K562 (cell line): ENCODE measurements at regions not wholly inside any gene's neighbourhood (a gene's known extent, or its start where the extent isn't known, plus 50 kb on each side); places are given as distances from the start of the nearest gene placed in this dataset.

Source experiments
- ATAC-seq: fragments of 200-7000 bp; cut with Tn5 transposase; 3 replicates; pipeline ENCODE4 v1.9.1; 2020; ENCODE audit warnings: moderate library complexity
- BruUV-seq: library from RNA; stranded (reverse); fragments of 400-500 nt; replicated peaks from 2 replicates; lab custom pipeline; 2021; lab: Mats Ljungman, UMichigan
- CTCF ChIA-PET: fragments of 300-600 bp; formaldehyde crosslinking; extraction: SDS; loops from one replicate; lab custom pipeline; 2021; ENCODE audit warnings: low intra/inter-chr PET ratio; lab: Yijun Ruan, JAX
- POLR2A ChIA-PET: fragments of 300-600, 350-650 bp; sonication (Branson Sonifier 250); formaldehyde crosslinking; extraction: SDS; loops from one replicate; lab custom pipeline; 2021; ENCODE audit warnings: antibody characterized with exemption, inconsistent platforms; lab: Yijun Ruan, JAX
- DNase-seq, 4 experiments: peaks; one replicate each; pipeline versions ENCODE4 v3.0.0 to v3.0.0-alpha.2; 2011 to 2018; ENCODE audit warnings: low spot score in 3 of 4, mixed read lengths in 3 of 4; ENCODE audit errors: extremely low read depth in 1 of 4
- FAIRE-seq: peaks from 2 replicates; lab custom pipeline; 2011; peaks lifted over from hg19 to GRCh38; lab: Jason Lieb, UNC
- H2AFZ ChIP-seq: 2 replicates; pipeline ENCODE4 v1.6.0; 2011; ENCODE audit warnings: low read depth, low read length, control low read depth, inconsistent platforms
- H3K27ac ChIP-seq: fragments of 200-600 bp; 3 replicates; pipeline ENCODE4 v1.8.0; 2011; ENCODE audit warnings: low read depth, mild to moderate bottlenecking, control low read depth, inconsistent platforms, low read length, moderate library complexity, mixed read lengths; ENCODE audit errors: extremely low read depth
- H3K27me3 ChIP-seq, 2 experiments: fragments of 300-600 bp in 1 of 2; 2 replicates in 1 of 2; 3 replicates in 1 of 2; pipeline versions ENCODE4 v1.6.0 to v1.8.0; 2011; ENCODE audit warnings: inconsistent platforms in 2 of 2, low read length in 2 of 2, mild to moderate bottlenecking in 1 of 2, mixed read lengths in 1 of 2, moderate library complexity in 1 of 2; ENCODE audit not compliant: control insufficient read depth in 2 of 2, insufficient read depth in 2 of 2
- H3K36me3 ChIP-seq: fragments of 300-600 bp; 3 replicates; pipeline ENCODE4 v1.8.0; 2011; ENCODE audit warnings: mild to moderate bottlenecking, low read length, inconsistent platforms; ENCODE audit not compliant: control insufficient read depth, insufficient read depth
- H3K4me1 ChIP-seq, 2 experiments: fragments of 200-600 bp in 1 of 2; replicated peaks in 1 of 2; 2 replicates in 1 of 2; 3 replicates in 1 of 2; pipeline versions ENCODE4 v1.5.1 to v1.8.0; 2011; ENCODE audit warnings: inconsistent platforms in 2 of 2, low read length in 2 of 2, mild to moderate bottlenecking in 1 of 2, mixed read lengths in 1 of 2, moderate library complexity in 1 of 2; ENCODE audit not compliant: control insufficient read depth in 2 of 2, insufficient read depth in 2 of 2
- H3K4me2 ChIP-seq: 2 replicates; pipeline ENCODE4 v1.6.1; 2011; ENCODE audit warnings: low read length, control low read depth, inconsistent platforms, mixed read lengths; ENCODE audit not compliant: insufficient read depth
- H3K4me3 ChIP-seq: fragments of 200-600 bp; sonication (generic), shearing (Covaris generic); 2 replicates; pipeline ENCODE4 v1.5.1; 2016; ENCODE audit warnings: control low read depth, inconsistent platforms
- H3K79me2 ChIP-seq: fragments of 200-600 bp; 3 replicates; pipeline ENCODE4 v1.8.0; 2011; ENCODE audit warnings: low read length, inconsistent platforms; ENCODE audit not compliant: control insufficient read depth, insufficient read depth
- H3K9ac ChIP-seq, 2 experiments: 2 replicates each; pipeline versions ENCODE4 v1.6.0 to v1.6.1; 2011; ENCODE audit warnings: low read depth in 2 of 2, low read length in 2 of 2, control low read depth in 1 of 2, inconsistent platforms in 1 of 2, mild to moderate bottlenecking in 1 of 2, mixed read lengths in 1 of 2; ENCODE audit not compliant: insufficient read depth in 1 of 2
- H3K9me1 ChIP-seq: one replicate; pipeline ENCODE4 v1.6.0; 2011; ENCODE audit warnings: inconsistent platforms, mild to moderate bottlenecking, low read length, moderate library complexity; ENCODE audit not compliant: control insufficient read depth, insufficient read depth
- H3K9me3 ChIP-seq: replicated peaks from 2 replicates; pipeline ENCODE4 v1.5.1; 2011; ENCODE audit warnings: low read depth, low read length, inconsistent platforms; ENCODE audit not compliant: control insufficient read depth, insufficient read depth
- H4K20me1 ChIP-seq: replicated peaks from 2 replicates; pipeline ENCODE4 v1.6.1; 2011; ENCODE audit warnings: low read length, inconsistent platforms, mixed read lengths; ENCODE audit not compliant: control insufficient read depth, insufficient read depth
- BDP1 ChIP-seq: IDR thresholded peaks from 3 replicates; pipeline ENCODE4 v1.6.1; 2011; ENCODE audit not compliant: insufficient read length, insufficient read depth
- CHCHD3 ChIP-seq: fragments of 250-450 bp; sonication (Bioruptor Pico); IDR thresholded peaks from 2 replicates; pipeline ENCODE4 v2.1.2; 2022; ENCODE audit warnings: mild to moderate bottlenecking
- MCM3 ChIP-seq: fragments of 450-650 bp; IDR thresholded peaks from 2 replicates; pipeline ENCODE4 v1.6.1; 2016
- NFE2 ChIP-seq: IDR thresholded peaks from 2 replicates; pipeline ENCODE4 v1.6.1; 2014; ENCODE audit warnings: antibody characterized with exemption, low read depth
- WGBS: fragments of 100-300 bp; shearing (Covaris generic); methylation state at CpG from one replicate; pipeline ENCODE4 v1.1.6; 2016; ENCODE audit warnings: low coverage, mixed read lengths; ENCODE audit not compliant: insufficient coverage; ENCODE audit errors: missing lambda C conversion rate; 5-methylcytosine and 5-hydroxymethylcytosine counted together
- in situ Hi-C: fragments of 300-500 bp; cut with MboI; formaldehyde crosslinking; loops from 4 replicates; pipeline ENCODE4 v1.15.0; 2018; ENCODE audit warnings: inconsistent platforms, mixed read lengths
- intact Hi-C: fragments of 100-400 bp; cut with micrococcal nuclease; formaldehyde crosslinking; loops from 2 replicates; pipeline ENCODE4 v1.14.2; 2022
- TF ChIP-seq, protein P1 (sequence below): fragments of 450-650 bp; IDR thresholded peaks from 2 replicates; pipeline ENCODE4 v1.6.1; 2018; ENCODE audit not compliant: partially characterized antibody
- TF ChIP-seq, protein P2 (sequence below): sonication (generic); formaldehyde crosslinking; IDR thresholded peaks from 2 replicates; pipeline ENCODE4 v1.8.1; 2023; ENCODE audit warnings: mild to moderate bottlenecking, missing genetic modification reagents, moderate library complexity
- TF ChIP-seq, protein P3 (sequence below): sonication (generic); formaldehyde crosslinking; IDR thresholded peaks from 2 replicates; pipeline ENCODE4 v1.8.0; 2022; ENCODE audit warnings: mild to moderate bottlenecking, missing genetic modification reagents

DNA sequence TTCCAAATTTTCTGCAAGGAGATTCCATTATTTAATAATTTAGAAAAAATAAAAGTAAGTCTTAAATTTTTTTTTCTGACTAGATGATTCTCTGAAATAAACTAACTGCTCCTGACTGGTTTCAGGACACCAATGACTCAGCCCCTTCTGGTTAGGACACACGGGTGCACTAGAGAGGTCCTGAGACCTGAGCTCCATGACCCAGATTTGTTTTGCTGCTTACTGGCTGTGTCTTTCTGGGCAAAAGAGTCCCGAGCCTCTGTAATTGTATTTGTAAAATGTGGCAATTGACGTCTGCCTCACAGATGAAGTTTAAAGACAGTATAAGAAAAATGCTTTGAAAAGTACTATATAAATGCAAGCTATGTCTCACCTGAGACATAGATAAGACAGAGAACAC, 89.1 kb downstream of the SLC24A2 start:
- H3K27me3 ChIP-seq = no peaks in the 10 kb centered on the region
- no TSS peak for BruUV-seq
- DNase-seq = no peak
- no peak overlapping the region for H3K4me2 ChIP-seq
- H3K9me1 ChIP-seq = no peaks in the 10 kb centered on the region
- H2AFZ ChIP-seq = no peak overlapping the region
- ChIA-PET CTCF (no interaction called here), POLR2A (no interaction called here)
- no peak overlapping the region for H3K4me3 ChIP-seq
- no peak for ATAC-seq
- FAIRE-seq = no peak
- no peak overlapping the region for H3K9ac ChIP-seq
- TF ChIP-seq, protein P1, sequence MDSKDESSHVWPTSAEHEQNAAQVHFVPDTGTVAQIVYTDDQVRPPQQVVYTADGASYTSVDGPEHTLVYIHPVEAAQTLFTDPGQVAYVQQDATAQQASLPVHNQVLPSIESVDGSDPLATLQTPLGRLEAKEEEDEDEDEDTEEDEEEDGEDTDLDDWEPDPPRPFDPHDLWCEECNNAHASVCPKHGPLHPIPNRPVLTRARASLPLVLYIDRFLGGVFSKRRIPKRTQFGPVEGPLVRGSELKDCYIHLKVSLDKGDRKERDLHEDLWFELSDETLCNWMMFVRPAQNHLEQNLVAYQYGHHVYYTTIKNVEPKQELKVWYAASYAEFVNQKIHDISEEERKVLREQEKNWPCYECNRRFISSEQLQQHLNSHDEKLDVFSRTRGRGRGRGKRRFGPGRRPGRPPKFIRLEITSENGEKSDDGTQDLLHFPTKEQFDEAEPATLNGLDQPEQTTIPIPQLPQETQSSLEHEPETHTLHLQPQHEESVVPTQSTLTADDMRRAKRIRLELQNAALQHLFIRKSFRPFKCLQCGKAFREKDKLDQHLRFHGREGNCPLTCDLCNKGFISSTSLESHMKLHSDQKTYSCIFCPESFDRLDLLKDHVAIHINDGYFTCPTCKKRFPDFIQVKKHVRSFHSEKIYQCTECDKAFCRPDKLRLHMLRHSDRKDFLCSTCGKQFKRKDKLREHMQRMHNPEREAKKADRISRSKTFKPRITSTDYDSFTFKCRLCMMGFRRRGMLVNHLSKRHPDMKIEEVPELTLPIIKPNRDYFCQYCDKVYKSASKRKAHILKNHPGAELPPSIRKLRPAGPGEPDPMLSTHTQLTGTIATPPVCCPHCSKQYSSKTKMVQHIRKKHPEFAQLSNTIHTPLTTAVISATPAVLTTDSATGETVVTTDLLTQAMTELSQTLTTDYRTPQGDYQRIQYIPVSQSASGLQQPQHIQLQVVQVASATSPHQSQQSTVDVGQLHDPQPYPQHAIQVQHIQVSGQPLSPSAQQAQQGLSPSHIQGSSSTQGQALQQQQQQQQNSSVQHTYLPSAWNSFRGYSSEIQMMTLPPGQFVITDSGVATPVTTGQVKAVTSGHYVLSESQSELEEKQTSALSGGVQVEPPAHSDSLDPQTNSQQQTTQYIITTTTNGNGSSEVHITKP = no peak
- TF ChIP-seq CHCHD3 (CRISPR knock-in tag) (no peak), BDP1 (no peak), MCM3 (no peak), NFE2 (peak; percentile 26; the same call in 1 of the 2 replicates)
- TF ChIP-seq, protein P2, sequence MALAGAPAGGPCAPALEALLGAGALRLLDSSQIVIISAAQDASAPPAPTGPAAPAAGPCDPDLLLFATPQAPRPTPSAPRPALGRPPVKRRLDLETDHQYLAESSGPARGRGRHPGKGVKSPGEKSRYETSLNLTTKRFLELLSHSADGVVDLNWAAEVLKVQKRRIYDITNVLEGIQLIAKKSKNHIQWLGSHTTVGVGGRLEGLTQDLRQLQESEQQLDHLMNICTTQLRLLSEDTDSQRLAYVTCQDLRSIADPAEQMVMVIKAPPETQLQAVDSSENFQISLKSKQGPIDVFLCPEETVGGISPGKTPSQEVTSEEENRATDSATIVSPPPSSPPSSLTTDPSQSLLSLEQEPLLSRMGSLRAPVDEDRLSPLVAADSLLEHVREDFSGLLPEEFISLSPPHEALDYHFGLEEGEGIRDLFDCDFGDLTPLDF = no peak
- TF ChIP-seq, protein P3, sequence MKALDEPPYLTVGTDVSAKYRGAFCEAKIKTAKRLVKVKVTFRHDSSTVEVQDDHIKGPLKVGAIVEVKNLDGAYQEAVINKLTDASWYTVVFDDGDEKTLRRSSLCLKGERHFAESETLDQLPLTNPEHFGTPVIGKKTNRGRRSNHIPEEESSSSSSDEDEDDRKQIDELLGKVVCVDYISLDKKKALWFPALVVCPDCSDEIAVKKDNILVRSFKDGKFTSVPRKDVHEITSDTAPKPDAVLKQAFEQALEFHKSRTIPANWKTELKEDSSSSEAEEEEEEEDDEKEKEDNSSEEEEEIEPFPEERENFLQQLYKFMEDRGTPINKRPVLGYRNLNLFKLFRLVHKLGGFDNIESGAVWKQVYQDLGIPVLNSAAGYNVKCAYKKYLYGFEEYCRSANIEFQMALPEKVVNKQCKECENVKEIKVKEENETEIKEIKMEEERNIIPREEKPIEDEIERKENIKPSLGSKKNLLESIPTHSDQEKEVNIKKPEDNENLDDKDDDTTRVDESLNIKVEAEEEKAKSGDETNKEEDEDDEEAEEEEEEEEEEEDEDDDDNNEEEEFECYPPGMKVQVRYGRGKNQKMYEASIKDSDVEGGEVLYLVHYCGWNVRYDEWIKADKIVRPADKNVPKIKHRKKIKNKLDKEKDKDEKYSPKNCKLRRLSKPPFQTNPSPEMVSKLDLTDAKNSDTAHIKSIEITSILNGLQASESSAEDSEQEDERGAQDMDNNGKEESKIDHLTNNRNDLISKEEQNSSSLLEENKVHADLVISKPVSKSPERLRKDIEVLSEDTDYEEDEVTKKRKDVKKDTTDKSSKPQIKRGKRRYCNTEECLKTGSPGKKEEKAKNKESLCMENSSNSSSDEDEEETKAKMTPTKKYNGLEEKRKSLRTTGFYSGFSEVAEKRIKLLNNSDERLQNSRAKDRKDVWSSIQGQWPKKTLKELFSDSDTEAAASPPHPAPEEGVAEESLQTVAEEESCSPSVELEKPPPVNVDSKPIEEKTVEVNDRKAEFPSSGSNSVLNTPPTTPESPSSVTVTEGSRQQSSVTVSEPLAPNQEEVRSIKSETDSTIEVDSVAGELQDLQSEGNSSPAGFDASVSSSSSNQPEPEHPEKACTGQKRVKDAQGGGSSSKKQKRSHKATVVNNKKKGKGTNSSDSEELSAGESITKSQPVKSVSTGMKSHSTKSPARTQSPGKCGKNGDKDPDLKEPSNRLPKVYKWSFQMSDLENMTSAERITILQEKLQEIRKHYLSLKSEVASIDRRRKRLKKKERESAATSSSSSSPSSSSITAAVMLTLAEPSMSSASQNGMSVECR = no peak
- no peak overlapping the region for H3K27ac ChIP-seq
- intact Hi-C loops (no loop called here), in situ Hi-C loops (no loop called here)
- no peaks in the 10 kb centered on the region for H3K79me2 ChIP-seq
- H3K4me1 ChIP-seq = no peaks in the 10 kb centered on the region; a peak in 1 of 5 replicates
- 11% methylated on average over 3 of the region's 3 CpGs for WGBS
- H3K9me3 ChIP-seq = no peaks in the 10 kb centered on the region
- no peaks in the 10 kb centered on the region for H3K36me3 ChIP-seq
- H4K20me1 ChIP-seq = no peaks in the 10 kb centered on the region
